H9 (cell line): ENCODE measurements at regions not wholly inside any gene's neighbourhood (a gene's known extent, or its start where the extent isn't known, plus 50 kb on each side); places are given as distances from the start of the nearest gene placed in this dataset.

ENCODE experiments used
- DNase-seq: peaks from one replicate; pipeline ENCODE4 v3.0.0-alpha.2; 2017
- H2AFZ ChIP-seq: one replicate; pipeline ENCODE4 v1.6.1; 2013; ENCODE audit warnings: mild to moderate bottlenecking, low read length, control low read depth, moderate library complexity
- H2AK5ac ChIP-seq: 2 replicates; pipeline ENCODE4 v1.6.1; 2013; ENCODE audit warnings: low read length, control low read depth, mixed read lengths; ENCODE audit not compliant: insufficient read length
- H2BK120ac ChIP-seq: one replicate; pipeline ENCODE4 v1.6.1; 2013; ENCODE audit warnings: low read depth, mild to moderate bottlenecking, low read length, control low read depth, inconsistent platforms; ENCODE audit not compliant: poor library complexity, severe bottlenecking
- H2BK12ac ChIP-seq: 2 replicates; pipeline ENCODE4 v1.6.1; 2013; ENCODE audit warnings: low read length, control low read depth, mixed read lengths, low read depth; ENCODE audit not compliant: insufficient read length
- H2BK15ac ChIP-seq: 2 replicates; pipeline ENCODE4 v1.6.1; 2013; ENCODE audit warnings: low read depth, low read length, control low read depth
- H2BK20ac ChIP-seq: one replicate; pipeline ENCODE4 v1.6.1; 2013; ENCODE audit warnings: low read depth, mild to moderate bottlenecking, low read length, control low read depth, inconsistent platforms; ENCODE audit not compliant: poor library complexity, severe bottlenecking
- H2BK5ac ChIP-seq: 2 replicates; pipeline ENCODE4 v1.6.1; 2013; ENCODE audit warnings: low read length, control low read depth, mixed read lengths; ENCODE audit not compliant: insufficient read length
- H3K14ac ChIP-seq: 2 replicates; pipeline ENCODE4 v1.6.1; 2013; ENCODE audit warnings: low read length, control low read depth; ENCODE audit not compliant: insufficient read depth
- H3K18ac ChIP-seq: 2 replicates; pipeline ENCODE4 v1.6.1; 2013; ENCODE audit warnings: low read depth, mild to moderate bottlenecking, mixed read lengths, low read length, control low read depth; ENCODE audit not compliant: insufficient read length
- H3K23ac ChIP-seq: 2 replicates; pipeline ENCODE4 v1.6.1; 2013; ENCODE audit warnings: low read length, control low read depth, mixed read lengths, low read depth; ENCODE audit not compliant: insufficient read length
- H3K23me2 ChIP-seq: 2 replicates; pipeline ENCODE4 v1.6.1; 2013; ENCODE audit warnings: low read depth, mild to moderate bottlenecking, mixed read lengths, low read length, control low read depth; ENCODE audit not compliant: insufficient read length, poor library complexity, severe bottlenecking
- H3K27ac ChIP-seq: 2 replicates; pipeline ENCODE4 v1.5.1; 2013; ENCODE audit warnings: low read length, control low read depth, mixed read lengths, low read depth; ENCODE audit not compliant: insufficient read length
- H3K27me3 ChIP-seq: 2 replicates; pipeline ENCODE4 v1.6.1; 2013; ENCODE audit warnings: low read length, control low read depth, inconsistent platforms; ENCODE audit not compliant: insufficient read depth
- H3K4ac ChIP-seq: 2 replicates; pipeline ENCODE4 v1.6.1; 2013; ENCODE audit warnings: low read depth, mild to moderate bottlenecking, control low read depth, inconsistent platforms, low read length, moderate library complexity
- H3K4me1 ChIP-seq: 2 replicates; pipeline ENCODE4 v1.6.1; 2013; ENCODE audit warnings: low read length, control low read depth, inconsistent platforms; ENCODE audit not compliant: insufficient read depth
- H3K4me2 ChIP-seq: 2 replicates; pipeline ENCODE4 v1.6.1; 2013; ENCODE audit warnings: low read length, control low read depth, mixed read lengths; ENCODE audit not compliant: insufficient read length, insufficient read depth
- H3K56ac ChIP-seq: 2 replicates; pipeline ENCODE4 v1.6.1; 2013; ENCODE audit warnings: low read depth, mild to moderate bottlenecking, mixed read lengths, low read length, control low read depth; ENCODE audit not compliant: insufficient read length
- H3K79me1 ChIP-seq: 2 replicates; pipeline ENCODE4 v1.6.1; 2013; ENCODE audit warnings: low read depth, mild to moderate bottlenecking, moderate library complexity, low read length, control low read depth, inconsistent platforms; ENCODE audit not compliant: insufficient read depth, poor library complexity, severe bottlenecking
- H3K79me2 ChIP-seq: 2 replicates; pipeline ENCODE4 v1.6.1; 2013; ENCODE audit warnings: low read length, control low read depth, inconsistent platforms; ENCODE audit not compliant: insufficient read depth
- H3K9ac ChIP-seq: 2 replicates; pipeline ENCODE4 v1.6.1; 2013; ENCODE audit warnings: low read length, control low read depth, mixed read lengths; ENCODE audit not compliant: insufficient read length; ENCODE audit errors: extremely low read depth
- H3K9me3 ChIP-seq: one replicate; pipeline ENCODE4 v1.6.1; 2013; ENCODE audit warnings: low read depth, low read length, inconsistent platforms; ENCODE audit not compliant: control insufficient read depth
- H3T11ph ChIP-seq: one replicate; pipeline ENCODE4 v1.6.1; 2013; ENCODE audit warnings: mild to moderate bottlenecking, low read length, control low read depth, inconsistent platforms
- H4K20me1 ChIP-seq: one replicate; pipeline ENCODE4 v1.6.1; 2013; ENCODE audit not compliant: control insufficient read depth, insufficient read length, insufficient read depth
- H4K5ac ChIP-seq: 2 replicates; pipeline ENCODE4 v1.6.1; 2013; ENCODE audit warnings: low read depth, mild to moderate bottlenecking, mixed read lengths, low read length, control low read depth; ENCODE audit not compliant: insufficient read length
- H4K8ac ChIP-seq: replicated peaks from 2 replicates; pipeline ENCODE4 v1.6.1; 2013; ENCODE audit warnings: low read length, control low read depth, mixed read lengths, low read depth; ENCODE audit not compliant: insufficient read length
- H4K91ac ChIP-seq: 2 replicates; pipeline ENCODE4 v1.6.1; 2013; ENCODE audit warnings: low read depth, mild to moderate bottlenecking, moderate library complexity, mixed read lengths, low read length, control low read depth; ENCODE audit not compliant: insufficient read length
- H3K27ac Mint-ChIP-seq, 3 experiments: 2 replicates in 2 of 3; 3 replicates in 1 of 3; pipeline ENCODE4 v1.8.0; 2020 to 2021; ENCODE audit warnings: mixed read lengths in 3 of 3, mild to moderate bottlenecking in 1 of 3, moderate library complexity in 1 of 3
- H3K27me3 Mint-ChIP-seq: 2 replicates; pipeline ENCODE4 v1.8.0; 2021; ENCODE audit warnings: low read depth, mild to moderate bottlenecking, moderate library complexity, mixed read lengths
- H3K36me3 Mint-ChIP-seq, 3 experiments: 2 replicates in 2 of 3; 3 replicates in 1 of 3; pipeline ENCODE4 v1.8.0; 2020 to 2021; ENCODE audit warnings: low read depth in 3 of 3, mixed read lengths in 3 of 3; ENCODE audit not compliant: insufficient read depth in 1 of 3
- H3K4me1 Mint-ChIP-seq, 2 experiments: 2 replicates each; pipeline ENCODE4 v1.8.0; 2020; ENCODE audit warnings: mixed read lengths in 2 of 2
- H3K4me3 Mint-ChIP-seq, 2 experiments: 2 replicates in 1 of 2; 3 replicates in 1 of 2; pipeline ENCODE4 v1.8.0; 2020 to 2021; ENCODE audit warnings: mild to moderate bottlenecking in 2 of 2, mixed read lengths in 2 of 2, moderate library complexity in 1 of 2
- H3K9me3 Mint-ChIP-seq, 2 experiments: 2 replicates in 1 of 2; 3 replicates in 1 of 2; pipeline ENCODE4 v1.8.0; 2020; ENCODE audit warnings: mild to moderate bottlenecking in 2 of 2, mixed read lengths in 2 of 2, moderate library complexity in 1 of 2
- CTCF ChIP-seq: fragments of 200-600 bp; sonication (generic); conservative IDR thresholded peaks from 3 replicates; pipeline ENCODE4 v1.8.0; 2021; ENCODE audit warnings: antibody characterized with exemption, mild to moderate bottlenecking
- WGBS: extraction: QIAGEN DNeasy Blood & Tissue Kit; methylation state at CpG from one replicate; pipeline ENCODE4 v1.1.7; 2013; ENCODE audit warnings: missing lambda C conversion rate, low lambda C conversion rate, mixed read lengths; ENCODE audit not compliant: insufficient read length; ENCODE audit errors: extremely low coverage; 5-methylcytosine and 5-hydroxymethylcytosine counted together

GRCh38 chr6:130666786-130667185, 160.4 kb upstream of the SMLR1 start:
- no peak for TF ChIP-seq CTCF

More at GRCh38 chr6:130666786-130667185, 160.4 kb upstream of the SMLR1 start:
- no peak overlapping the region for H3K4me3 Mint-ChIP-seq
- Histone ChIP-seq H3K79me2 (no peaks in the 10 kb centered on the region), H4K5ac (no peak overlapping the region), H3T11ph (no peak overlapping the region), H2BK120ac (no peak overlapping the region), H4K8ac (no peak overlapping the region), H4K91ac (no peak overlapping the region), H3K79me1 (no peaks in the 10 kb centered on the region), H2BK15ac (no peak overlapping the region), H3K27me3 (no peaks in the 10 kb centered on the region), H3K4me2 (no peak overlapping the region), H3K23me2 (no peaks in the 10 kb centered on the region), H3K9me3 (no peaks in the 10 kb centered on the region), H2AFZ (no peak overlapping the region), H2BK12ac (no peak overlapping the region), H3K18ac (no peak overlapping the region), H3K56ac (no peak overlapping the region), H3K4me1 (no peaks in the 10 kb centered on the region), H2BK20ac (no peak overlapping the region), H3K23ac (no peak overlapping the region), H3K27ac (no peak overlapping the region), H3K4ac (no peak overlapping the region), H2BK5ac (no peak overlapping the region), H3K9ac (no peak overlapping the region), H3K14ac (no peak overlapping the region), H2AK5ac (no peak overlapping the region), H4K20me1 (no peaks in the 10 kb centered on the region)
- H3K4me1 Mint-ChIP-seq = 0 out of 4 replicates have a peak, but pooled peaks cover 0 to 3% of the 10 kb centered on the region in 2 experiments
- WGBS = no CpG with 5 or more reads among the region's 2 CpGs
- no peaks in the 10 kb centered on the region for H3K36me3 Mint-ChIP-seq
- DNase-seq = no peak
- H3K27me3 Mint-ChIP-seq = no peaks in the 10 kb centered on the region
- H3K9me3 Mint-ChIP-seq = no peaks in the 10 kb centered on the region
- H3K27ac Mint-ChIP-seq = no peak overlapping the region; a peak in 1 of 7 replicates
